Activated CD8-positive, alpha-beta T cell treated with anti-CD3 and anti-CD28 coated beads, Interleukin-2, amount 10 ng/mL, durations not matched to agents 7 days and 5 days (primary cell): ENCODE measurements at regions not wholly inside any gene's neighbourhood (a gene's known extent, or its start where the extent isn't known, plus 50 kb on each side); places are given as distances from the start of the nearest gene placed in this dataset.

Experiments used
- ATAC-seq: fragments of 150-1000 bp; cut with Tn5 transposase; one replicate; pipeline ENCODE4 v1.10.0; 2021; ENCODE audit warnings: moderate library complexity
- CTCF ChIA-PET: fragments of 350-600 bp; sonication (Branson Sonifier 250); formaldehyde crosslinking; loops from one replicate; lab custom pipeline; 2021; ENCODE audit warnings: antibody characterized with exemption; lab: Charles Lee
- POLR2A ChIA-PET: fragments of 350-600 bp; sonication (Branson Sonifier 250); formaldehyde crosslinking; loops from one replicate; lab custom pipeline; 2021; ENCODE audit warnings: antibody characterized with exemption; lab: Charles Lee
- DNase-seq: peaks from one replicate; pipeline ENCODE4 v3.0.0-alpha.2; 2020
- H3K27ac Mint-ChIP-seq: one replicate; pipeline ENCODE4 v1.8.0; 2021; ENCODE audit warnings: mild to moderate bottlenecking, mixed read lengths
- H3K27me3 Mint-ChIP-seq: one replicate; pipeline ENCODE4 v1.8.0; 2021; ENCODE audit warnings: low read depth, mixed read lengths
- H3K36me3 Mint-ChIP-seq: one replicate; pipeline ENCODE4 v1.8.0; 2021; ENCODE audit warnings: low read depth, mixed read lengths
- H3K4me1 Mint-ChIP-seq: one replicate; pipeline ENCODE4 v1.8.0; 2021; ENCODE audit warnings: low read depth, mixed read lengths
- H3K4me3 Mint-ChIP-seq: one replicate; pipeline ENCODE4 v1.8.0; 2021; ENCODE audit warnings: mild to moderate bottlenecking, mixed read lengths
- H3K9me3 Mint-ChIP-seq: one replicate; pipeline ENCODE4 v1.8.0; 2022; ENCODE audit warnings: mixed read lengths; ENCODE audit not compliant: insufficient read depth

GRCh38 chr14:86652526-86652925 lies 1122.6 kb downstream of the FLRT2 start:
- Mint-ChIP-seq H3K27me3 (no peaks in the 10 kb centered on the region), H3K4me3 (no peak overlapping the region), H3K36me3 (no peaks in the 10 kb centered on the region), H3K9me3 (no peaks in the 10 kb centered on the region), H3K4me1 (no peaks in the 10 kb centered on the region), H3K27ac (no peak overlapping the region)
- ATAC-seq (no peak), DNase-seq (no peak)
- ChIA-PET CTCF (no interaction called here), POLR2A (no interaction called here)

DNA sequence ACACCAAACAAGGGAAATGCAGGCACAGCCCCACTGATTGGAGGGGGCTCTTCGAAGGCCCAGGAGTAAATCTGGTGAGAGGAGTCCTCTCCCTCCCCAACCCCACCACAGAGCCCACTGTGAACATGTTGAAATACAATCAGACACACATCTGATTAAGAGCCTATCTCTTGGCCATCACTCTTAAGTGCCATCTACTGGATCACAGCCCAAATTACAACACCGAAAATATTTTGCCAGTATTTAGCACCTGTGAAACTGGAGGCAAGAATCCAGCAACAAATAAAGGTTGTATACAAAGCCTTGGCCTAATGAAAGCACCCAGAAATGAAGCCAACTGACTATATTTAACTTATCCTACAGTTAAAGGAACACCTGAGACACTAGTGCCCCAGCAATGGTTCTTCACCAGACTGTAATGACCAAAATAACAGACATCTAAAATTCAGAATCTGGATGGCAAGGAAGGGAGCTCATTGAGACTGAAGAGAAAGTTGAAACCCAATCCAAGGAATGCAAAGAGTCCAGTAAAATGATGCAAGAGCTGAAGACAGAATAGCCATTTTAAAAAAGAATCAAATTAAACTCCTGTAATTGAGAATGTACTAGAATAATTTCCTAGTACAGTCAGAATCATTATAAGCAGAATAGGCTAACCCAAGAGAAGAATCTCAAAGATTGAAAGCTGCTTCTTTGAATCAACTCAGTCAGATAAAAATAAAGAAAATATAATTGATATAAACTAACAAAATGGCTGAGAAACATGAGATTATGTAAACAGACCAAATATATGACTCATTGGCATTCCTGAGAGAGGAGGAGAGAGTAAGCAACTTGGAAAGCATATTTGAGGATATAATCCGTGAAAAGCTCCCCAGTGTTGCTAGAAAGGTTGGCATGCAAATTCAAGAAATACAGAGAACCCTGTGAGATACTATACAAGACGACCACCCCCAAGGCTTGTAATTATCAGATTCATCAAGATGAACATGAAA lies 1117.0 kb downstream of the FLRT2 start:
- Mint-ChIP-seq H3K4me3 (no peak overlapping the region), H3K36me3 (no peaks in the 10 kb centered on the region), H3K9me3 (peaks cover 2% of the 10 kb centered on the region), H3K27ac (no peak overlapping the region), H3K27me3 (no peaks in the 10 kb centered on the region), H3K4me1 (no peaks in the 10 kb centered on the region)
- ChIA-PET CTCF (no interaction called here), POLR2A (no interaction called here)
- no peak for DNase-seq
- ATAC-seq: no peak

- Mint-ChIP-seq H3K4me3 (no peak overlapping the region), H3K9me3 (peaks cover 2% of the 10 kb centered on the region), H3K27me3 (no peaks in the 10 kb centered on the region), H3K27ac (no peak overlapping the region), H3K36me3 (no peaks in the 10 kb centered on the region), H3K4me1 (no peaks in the 10 kb centered on the region)
- ChIA-PET CTCF (no interaction called here), POLR2A (no interaction called here)
- ATAC-seq (no peak), DNase-seq (no peak)
Observed at GRCh38 chr14:86646125-86646524, 1116.2 kb downstream of the FLRT2 start.

DNA sequence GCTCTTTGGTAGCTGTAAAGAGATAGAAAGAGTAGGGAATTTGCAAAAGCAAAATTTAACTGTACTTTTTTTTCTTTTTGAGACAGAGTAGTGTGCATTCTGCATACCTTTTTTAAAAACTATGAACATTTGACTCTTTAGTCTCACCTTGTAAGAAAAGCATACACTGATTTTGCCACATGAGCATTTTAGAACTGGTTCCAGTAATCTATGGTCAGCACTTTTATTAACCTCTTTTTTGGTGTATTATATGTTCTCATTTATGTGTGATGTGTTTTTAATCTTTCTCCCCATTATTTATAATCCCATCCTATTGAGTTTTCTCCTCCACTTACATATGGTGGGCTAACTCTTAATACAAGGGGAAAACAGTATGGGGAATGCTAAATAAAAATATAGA lies 1111.4 kb downstream of the FLRT2 start:
- Mint-ChIP-seq H3K4me1 (no peaks in the 10 kb centered on the region), H3K27me3 (no peaks in the 10 kb centered on the region), H3K4me3 (no peak overlapping the region), H3K9me3 (peaks cover 11% of the 10 kb centered on the region), H3K27ac (no peak overlapping the region), H3K36me3 (no peaks in the 10 kb centered on the region)
- no peak for DNase-seq
- POLR2A ChIA-PET: no interaction called here
- no peak for ATAC-seq
- CTCF ChIA-PET: no interaction called here

DNA sequence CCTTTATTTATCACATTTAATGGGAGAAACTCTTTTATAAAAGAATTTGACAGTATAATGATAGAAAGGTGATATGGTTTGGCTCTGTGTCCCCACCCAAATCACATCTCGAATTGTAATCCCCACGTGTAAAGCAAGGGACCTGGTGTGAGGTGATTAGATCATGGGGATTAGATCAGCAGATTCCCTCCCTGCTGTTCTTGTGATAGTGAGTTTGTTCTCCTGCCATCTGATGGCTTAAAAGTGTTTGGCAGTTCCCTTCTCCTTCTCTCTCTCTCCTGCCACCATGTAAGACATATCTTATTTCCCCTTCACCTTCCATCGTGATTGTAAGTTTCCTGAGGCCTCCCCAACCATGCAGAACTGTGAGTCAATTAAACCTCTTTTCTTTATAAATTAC lies 1110.3 kb downstream of the FLRT2 start:
- POLR2A ChIA-PET: no interaction called here
- Mint-ChIP-seq H3K36me3 (no peaks in the 10 kb centered on the region), H3K4me3 (no peak overlapping the region), H3K27me3 (no peaks in the 10 kb centered on the region), H3K27ac (no peak overlapping the region), H3K4me1 (no peaks in the 10 kb centered on the region), H3K9me3 (peaks cover 11% of the 10 kb centered on the region)
- no peak for DNase-seq
- ATAC-seq: no peak
- CTCF ChIA-PET: interaction anchor here (0.6 kb wide), 1 partner anchor 56 kb away, joined by 3 read pairs; no protein-coding TSS in a partner anchor

DNA sequence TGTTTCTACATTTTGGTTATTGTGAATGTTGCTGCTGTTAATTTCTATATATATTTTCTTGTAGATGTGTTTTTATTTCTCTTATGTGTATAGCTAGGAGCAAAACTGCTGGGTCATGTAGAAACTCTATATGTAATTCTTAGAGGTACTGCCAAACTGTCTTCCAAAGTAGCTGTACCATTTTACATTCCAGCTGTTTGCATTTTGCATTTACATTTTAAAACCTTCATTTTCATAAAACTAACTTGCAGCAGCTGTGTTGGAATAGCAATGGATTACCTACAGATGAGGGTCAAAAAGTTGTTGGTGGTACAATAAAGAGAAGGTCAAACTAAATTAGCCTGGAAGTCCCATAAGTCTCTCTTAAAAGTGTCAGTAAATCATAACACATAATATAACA lies 1109.7 kb downstream of the FLRT2 start:
- POLR2A ChIA-PET: no interaction called here
- Mint-ChIP-seq H3K36me3 (no peaks in the 10 kb centered on the region), H3K27me3 (no peaks in the 10 kb centered on the region), H3K4me1 (no peaks in the 10 kb centered on the region), H3K27ac (no peak overlapping the region), H3K9me3 (peaks cover 8% of the 10 kb centered on the region), H3K4me3 (no peak overlapping the region)
- ATAC-seq: no peak
- DNase-seq: no peak
- CTCF ChIA-PET: interaction anchor here (0.6 kb wide), 1 partner anchor 56 kb away, joined by 3 read pairs; no protein-coding TSS in a partner anchor

GRCh38 chr14:86639146-86639545 lies 1109.2 kb downstream of the FLRT2 start:
- no peaks in the 10 kb centered on the region for H3K4me1 Mint-ChIP-seq
- ChIA-PET CTCF (no interaction called here), POLR2A (no interaction called here)
- ATAC-seq (no peak), DNase-seq (no peak)
- no peaks in the 10 kb centered on the region for H3K36me3 Mint-ChIP-seq
- no peak overlapping the region for H3K4me3 Mint-ChIP-seq
- peaks cover 8% of the 10 kb centered on the region for H3K9me3 Mint-ChIP-seq
- no peaks in the 10 kb centered on the region for H3K27me3 Mint-ChIP-seq
- no peak overlapping the region for H3K27ac Mint-ChIP-seq

DNA sequence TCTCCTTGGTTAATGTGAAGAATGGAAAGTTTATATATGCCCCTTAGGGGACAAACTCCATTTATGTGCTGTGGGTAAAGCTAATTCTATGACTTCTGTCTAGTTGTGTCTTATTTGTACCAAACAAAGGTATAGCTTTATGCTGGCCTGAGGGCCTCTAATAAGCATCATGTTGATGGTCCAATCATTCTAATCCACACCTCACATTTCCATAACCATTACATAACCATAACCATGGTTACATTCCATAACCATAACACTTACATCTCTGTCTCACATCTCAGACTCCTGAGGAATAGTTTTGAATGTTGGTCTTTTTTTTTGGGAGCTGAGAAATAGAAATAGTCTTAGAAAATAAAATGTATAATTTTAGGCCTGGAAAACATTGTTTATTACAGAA lies 1097.1 kb downstream of the FLRT2 start:
- DNase-seq (no peak), ATAC-seq (no peak)
- CTCF ChIA-PET: no interaction called here
- Mint-ChIP-seq H3K9me3 (peaks cover 12% of the 10 kb centered on the region), H3K27me3 (no peaks in the 10 kb centered on the region), H3K36me3 (no peaks in the 10 kb centered on the region), H3K4me1 (no peaks in the 10 kb centered on the region), H3K4me3 (no peak overlapping the region), H3K27ac (no peak overlapping the region)
- POLR2A ChIA-PET: no interaction called here

DNA sequence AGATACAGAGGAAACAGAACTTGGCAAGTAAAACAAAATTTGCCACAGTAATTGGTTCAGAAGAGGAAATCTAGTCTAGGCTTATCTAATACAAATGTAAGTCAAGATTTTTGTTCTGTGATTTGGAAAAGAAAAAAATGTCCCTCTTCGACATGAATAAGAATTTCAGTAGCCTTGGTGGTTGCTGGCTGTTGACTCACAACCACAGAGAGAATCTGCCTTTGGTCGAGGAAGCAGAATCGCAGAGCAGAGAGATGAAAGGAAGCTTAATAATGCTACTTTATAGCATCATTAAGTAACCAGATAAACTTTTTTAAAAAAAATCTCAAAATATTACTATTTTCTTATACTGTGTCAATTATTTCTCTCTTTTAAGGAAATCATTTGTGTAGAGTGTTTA lies 1096.6 kb downstream of the FLRT2 start:
- POLR2A ChIA-PET: no interaction called here
- Mint-ChIP-seq H3K36me3 (no peaks in the 10 kb centered on the region), H3K4me1 (no peaks in the 10 kb centered on the region), H3K9me3 (peaks cover 12% of the 10 kb centered on the region), H3K4me3 (no peak overlapping the region), H3K27ac (no peak overlapping the region), H3K27me3 (no peaks in the 10 kb centered on the region)
- CTCF ChIA-PET: no interaction called here
- no peak for DNase-seq
- no peak for ATAC-seq

- Mint-ChIP-seq H3K36me3 (no peaks in the 10 kb centered on the region), H3K27me3 (no peaks in the 10 kb centered on the region), H3K9me3 (peaks cover 12% of the 10 kb centered on the region), H3K4me1 (no peaks in the 10 kb centered on the region), H3K4me3 (no peak overlapping the region), H3K27ac (no peak overlapping the region)
- ChIA-PET CTCF (no interaction called here), POLR2A (no interaction called here)
- DNase-seq (no peak), ATAC-seq (no peak)
Observed at GRCh38 chr14:86625637-86626036, 1095.7 kb downstream of the FLRT2 start.

- Mint-ChIP-seq H3K27ac (no peak overlapping the region), H3K4me1 (no peaks in the 10 kb centered on the region), H3K36me3 (no peaks in the 10 kb centered on the region), H3K9me3 (no peaks in the 10 kb centered on the region), H3K27me3 (no peaks in the 10 kb centered on the region), H3K4me3 (no peak overlapping the region)
- ATAC-seq: no peak
- DNase-seq: no peak
- ChIA-PET CTCF (no interaction called here), POLR2A (no interaction called here)
Observed at GRCh38 chr14:86619726-86620125, 1089.8 kb downstream of the FLRT2 start.

DNA sequence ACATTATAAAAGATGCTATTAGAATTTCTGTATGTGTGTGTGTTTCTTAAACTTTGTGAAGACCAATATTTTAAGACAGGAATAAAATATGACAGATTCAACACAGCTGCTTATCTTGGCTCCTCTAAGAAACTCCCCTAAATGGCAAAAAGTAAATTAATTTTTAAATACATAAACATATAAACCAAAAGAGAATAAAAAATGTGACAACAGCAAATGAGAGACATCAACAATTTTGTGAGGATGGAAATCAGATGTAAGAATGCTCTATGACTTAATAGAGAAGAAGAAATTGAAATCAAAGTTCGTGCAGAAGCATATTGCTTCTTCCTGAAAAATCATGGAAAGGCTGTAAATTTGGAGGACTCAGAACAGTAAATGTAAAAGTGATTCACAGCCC lies 1083.8 kb downstream of the FLRT2 start:
- Mint-ChIP-seq H3K4me3 (no peak overlapping the region), H3K27me3 (no peaks in the 10 kb centered on the region), H3K9me3 (no peaks in the 10 kb centered on the region), H3K27ac (no peak overlapping the region), H3K4me1 (no peaks in the 10 kb centered on the region), H3K36me3 (no peaks in the 10 kb centered on the region)
- no peak for DNase-seq
- POLR2A ChIA-PET: no interaction called here
- CTCF ChIA-PET: no interaction called here
- no peak for ATAC-seq
